GM19035 (cell line): ENCODE measurements at regions not wholly inside any gene's neighbourhood (a gene's known extent, or its start where the extent isn't known, plus 50 kb on each side); places are given as distances from the start of the nearest gene placed in this dataset.
"Not testable (repeated sequence)": the region's sequence is repeated elsewhere in the genome, so short reads cannot be mapped to it uniquely, and the experiment has no call there.

Source experiments
- ATAC-seq: cut with Tn5 transposase; IDR thresholded peaks from one replicate; pipeline ENCODE4 v1.9.1; 2021; ENCODE audit not compliant: unreplicated experiment

DNA sequence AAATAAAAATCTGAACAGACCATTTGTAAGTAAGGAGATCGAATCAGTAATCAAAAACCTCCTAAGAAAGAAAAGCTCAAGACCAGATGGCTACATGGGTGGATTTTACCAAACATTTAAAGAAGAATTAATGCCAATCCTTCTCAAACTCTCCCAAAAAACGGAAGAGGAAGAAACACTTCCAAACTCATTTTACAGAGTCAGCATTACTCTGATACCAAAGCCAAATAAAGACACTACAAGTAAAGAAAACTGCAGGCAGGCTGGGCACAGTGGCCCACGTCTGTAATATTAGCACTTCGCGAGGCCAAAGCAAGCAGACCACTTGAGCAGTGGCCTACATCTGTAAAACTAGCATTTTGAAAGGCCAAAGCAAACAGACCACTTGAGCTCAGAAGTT lies 159.8 kb downstream of the DPY19L2 start:
- no peak for ATAC-seq

- no peak for ATAC-seq
Measured at GRCh38 chr12:63499567-63499966, 168.7 kb downstream of the DPY19L2 start.

DNA sequence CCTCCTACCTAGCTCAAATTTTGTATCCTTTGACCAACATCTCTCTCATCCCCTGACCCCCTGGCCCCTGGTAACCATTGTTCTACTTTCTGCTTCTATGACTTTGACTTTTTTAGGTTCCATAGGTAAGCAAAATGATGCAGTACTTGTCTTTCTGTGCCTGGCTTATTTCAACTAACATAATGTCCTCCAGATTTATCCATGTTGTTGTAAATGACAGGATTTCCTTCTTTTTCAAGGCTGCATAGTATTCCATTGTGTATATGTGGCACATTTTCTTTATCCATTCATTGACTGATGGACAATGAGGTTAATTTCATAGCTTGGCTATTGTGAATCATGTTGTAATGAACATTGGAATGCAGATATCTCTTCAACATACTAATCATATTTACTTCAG lies 170.1 kb downstream of the DPY19L2 start:
- no peak for ATAC-seq

DNA sequence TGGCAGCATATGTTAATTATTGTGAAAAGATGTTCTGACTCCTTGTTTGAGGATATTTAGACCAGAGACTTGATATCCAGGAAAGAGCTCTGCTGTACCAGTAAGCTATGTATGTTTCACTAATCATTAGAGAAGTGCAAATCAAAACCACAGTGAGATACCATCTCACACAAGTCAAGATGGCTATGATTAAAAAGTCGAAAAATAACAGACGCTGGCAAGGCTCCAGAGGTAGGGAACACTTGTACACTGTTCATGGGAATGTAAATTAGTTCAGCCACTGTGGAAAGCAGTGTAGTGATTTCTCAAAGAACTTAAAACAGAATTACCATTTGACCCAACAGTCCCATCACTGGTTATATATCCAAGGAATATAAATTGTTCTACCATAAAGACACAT lies 171.6 kb downstream of the DPY19L2 start:
- no peak for ATAC-seq

DNA sequence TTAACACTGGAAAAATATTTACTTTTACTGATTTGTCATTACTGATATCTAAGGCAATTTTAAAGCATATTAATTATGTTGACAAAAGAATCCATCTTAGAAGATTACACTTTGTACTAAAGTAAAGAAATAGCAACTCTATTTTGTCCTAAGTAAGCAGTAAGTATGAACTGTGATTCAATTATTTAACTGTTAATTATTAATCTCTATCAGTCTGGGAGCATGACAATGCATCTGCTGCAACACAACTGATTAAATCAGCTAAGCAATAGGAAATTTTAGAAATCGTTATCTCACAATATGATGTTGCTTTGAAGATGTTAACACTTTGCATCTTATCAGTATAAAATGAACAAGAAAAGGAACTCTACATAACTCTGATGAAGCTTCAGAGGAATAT lies 172.3 kb downstream of the DPY19L2 start:
- ATAC-seq, result no peak

DNA sequence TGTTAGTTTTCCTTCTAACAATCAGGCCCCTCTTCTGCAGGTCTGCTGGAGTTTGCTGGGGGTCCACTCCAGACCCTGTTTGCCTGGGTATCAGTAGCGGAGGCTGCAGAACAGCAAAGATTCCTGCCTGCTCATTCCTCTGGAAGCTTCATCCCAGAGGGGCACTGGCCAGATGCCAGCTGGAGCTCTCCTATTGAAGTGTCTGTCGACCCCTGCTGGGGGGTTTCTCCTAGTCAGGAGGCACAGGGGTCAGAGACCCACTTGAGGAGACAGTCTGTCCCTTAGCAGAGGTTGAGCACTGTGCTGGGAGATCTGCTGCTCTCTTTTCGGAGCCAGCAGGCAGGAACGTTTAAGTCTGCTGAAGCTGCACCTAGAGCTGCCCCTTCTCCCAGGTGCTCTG lies 174.9 kb downstream of the DPY19L2 start:
- not testable (repeated sequence) for ATAC-seq

DNA sequence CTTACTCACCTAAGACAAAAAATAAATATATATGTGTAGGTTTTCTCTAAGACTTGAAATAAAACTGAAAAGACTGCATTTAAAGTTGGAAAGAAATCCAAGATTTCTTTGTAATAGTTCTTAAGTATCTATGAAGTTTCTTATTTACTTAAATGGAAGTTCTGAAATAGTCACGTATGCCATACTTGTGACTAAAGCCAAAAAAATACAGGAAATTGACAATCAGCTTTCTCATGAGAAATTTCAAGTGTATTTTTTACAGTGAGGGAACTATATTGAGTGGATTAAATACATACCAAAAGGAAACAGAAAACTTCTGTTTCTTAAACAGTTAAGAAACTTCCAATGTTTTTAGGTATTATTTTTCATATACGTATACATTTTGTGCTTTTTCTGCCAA lies 188.1 kb downstream of the DPY19L2 start:
- no peak for ATAC-seq

GRCh38 chr12:63470161-63470560 lies 198.1 kb downstream of the DPY19L2 start:
- ATAC-seq, result no peak

- no peak for ATAC-seq
Measured at GRCh38 chr12:63467951-63468350, 200.3 kb downstream of the DPY19L2 start.

DNA sequence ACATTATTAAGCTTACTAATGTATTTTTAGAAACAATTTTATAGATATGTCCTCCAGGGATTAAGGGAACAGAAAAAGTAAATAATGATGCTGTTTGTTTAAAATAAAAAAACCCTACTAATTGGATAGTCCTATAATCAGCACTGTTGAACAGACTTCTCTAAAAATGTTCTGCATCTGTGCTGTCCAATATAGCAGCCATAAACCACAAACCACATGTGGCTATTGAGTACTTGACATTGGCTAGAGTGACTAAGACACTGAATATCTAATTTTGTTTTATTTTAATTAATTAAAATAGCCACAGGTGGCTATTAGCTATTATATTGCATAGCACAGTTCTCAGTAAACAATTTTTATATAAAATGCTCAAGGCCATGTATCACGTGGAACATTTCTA lies 210.4 kb downstream of the DPY19L2 start:
- no peak for ATAC-seq

DNA sequence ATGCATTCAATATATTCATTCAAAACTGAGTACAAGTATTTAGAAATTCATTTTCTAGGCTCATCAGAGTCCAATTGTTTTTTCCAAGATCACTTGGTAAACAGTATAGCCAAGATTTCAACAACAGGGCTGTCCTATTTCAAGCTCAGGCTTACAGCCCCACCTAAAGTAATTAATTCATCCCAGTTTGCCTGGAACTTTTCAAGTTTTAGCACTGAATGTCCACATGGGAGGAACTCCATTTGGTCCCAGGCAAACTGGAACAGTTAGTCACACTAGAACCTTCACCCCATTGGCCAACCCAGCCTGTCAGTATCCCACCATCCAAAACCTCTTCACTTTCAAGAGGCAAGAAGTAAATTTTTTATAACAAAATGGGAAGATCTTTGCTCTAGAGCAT lies 210.9 kb downstream of the DPY19L2 start:
- ATAC-seq, result no peak

DNA sequence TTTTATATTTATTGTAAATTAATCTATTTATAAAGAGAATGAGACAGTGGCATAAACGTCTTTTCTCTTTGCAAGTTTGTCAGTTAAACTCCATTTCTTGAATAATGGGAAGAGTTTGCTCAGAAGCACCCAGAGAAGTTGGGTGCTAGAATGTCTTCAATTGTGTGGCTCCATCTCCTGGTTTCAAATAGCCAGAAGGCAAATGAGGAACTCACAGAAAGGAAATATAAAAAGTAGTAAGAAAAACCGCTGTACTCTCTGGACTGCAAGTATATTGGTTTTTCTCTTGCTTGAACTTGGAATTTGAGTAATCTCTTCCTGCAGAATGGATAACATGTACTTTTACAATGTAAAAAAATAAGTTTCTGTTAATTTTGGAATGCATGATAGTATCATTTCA lies 217.5 kb downstream of the DPY19L2 start:
- ATAC-seq, result no peak

DNA sequence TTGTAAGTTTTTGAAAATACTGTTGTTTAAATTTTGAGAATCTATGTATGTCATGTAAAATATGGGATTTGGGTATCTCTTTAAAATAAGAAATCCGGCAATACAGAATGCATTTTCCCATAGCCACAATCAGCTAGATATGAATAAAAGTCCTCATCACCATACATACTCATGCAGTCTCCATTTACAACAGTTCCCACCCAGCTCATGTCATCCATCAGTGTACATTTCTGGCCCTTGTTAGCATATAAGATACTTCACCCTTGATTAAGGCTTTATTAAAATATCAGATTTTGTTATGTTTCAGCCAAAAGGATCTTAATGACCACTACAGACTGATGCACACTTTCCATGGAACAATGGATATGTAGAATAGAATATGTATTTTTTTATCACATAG lies 218.0 kb downstream of the DPY19L2 start:
- ATAC-seq, result no peak

GRCh38 chr12:63445224-63445880 lies 222.9 kb downstream of the DPY19L2 start:
- no peak for ATAC-seq

DNA sequence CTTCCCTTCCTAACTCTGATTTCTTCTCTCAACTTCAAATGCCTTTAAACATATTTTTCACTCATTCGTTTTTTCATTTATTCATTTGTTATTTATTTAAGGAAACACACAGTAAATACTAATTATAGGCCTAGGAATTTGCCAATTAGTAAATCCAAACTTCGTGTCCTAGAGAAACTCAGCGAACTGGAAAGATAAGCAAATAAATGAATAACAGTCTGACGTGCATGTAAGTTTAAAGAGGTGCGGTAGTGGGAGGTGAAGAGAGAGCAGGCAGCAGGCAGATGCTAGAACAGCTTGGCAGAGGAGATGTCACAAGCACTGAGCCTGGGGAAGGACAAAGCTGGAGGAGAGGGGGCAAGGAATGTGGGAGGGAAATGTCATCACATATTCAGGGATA lies 228.2 kb downstream of the DPY19L2 start:
- ATAC-seq, result no peak

GRCh38 chr12:63434384-63434783 lies 233.9 kb downstream of the DPY19L2 start:
- ATAC-seq, result not testable (repeated sequence)

GRCh38 chr12:63427969-63428368 lies 240.3 kb downstream of the DPY19L2 start:
- not testable (repeated sequence) for ATAC-seq

DNA sequence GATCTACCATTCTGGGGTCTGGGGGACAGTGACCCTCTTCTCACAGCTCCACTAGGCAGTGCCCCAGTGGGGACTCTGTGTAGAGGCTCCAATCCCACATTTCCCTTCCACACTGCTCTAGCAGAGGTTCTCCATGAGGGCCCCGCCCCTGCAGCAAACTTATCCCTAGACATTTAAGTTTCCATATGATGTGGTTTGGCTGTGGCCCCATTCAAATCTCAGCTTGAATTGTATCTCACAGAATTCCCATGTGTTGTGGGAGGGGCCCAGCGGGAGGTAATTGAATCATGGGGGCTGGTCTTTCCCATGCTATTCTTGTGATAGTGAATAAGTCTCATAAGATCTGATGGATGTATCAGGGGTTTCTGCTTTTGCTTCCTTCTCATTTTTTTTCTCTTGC lies 241.3 kb downstream of the DPY19L2 start:
- ATAC-seq, result not testable (repeated sequence)

GRCh38 chr12:63424671-63425070 lies 243.6 kb downstream of the DPY19L2 start:
- no peak for ATAC-seq

DNA sequence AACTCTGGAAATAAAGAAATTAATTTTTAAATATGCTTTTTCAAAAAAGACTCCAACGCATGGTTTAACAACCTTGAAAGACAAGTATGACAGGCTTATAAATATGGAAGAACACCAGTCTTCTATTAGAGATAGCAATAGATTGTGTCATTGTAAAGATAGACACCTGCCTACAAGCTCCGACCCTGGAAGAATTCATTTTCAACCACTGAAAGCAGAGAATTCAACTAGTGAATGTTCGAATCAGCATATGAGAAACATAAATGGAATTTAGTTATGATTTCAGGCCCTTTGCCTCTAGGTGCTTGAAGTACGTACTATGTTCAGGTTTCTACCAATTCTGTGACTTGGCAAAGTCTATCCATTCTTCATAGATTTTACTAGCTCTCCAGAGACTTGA lies 244.5 kb downstream of the DPY19L2 start:
- ATAC-seq, result no peak

GRCh38 chr12:63420206-63420644 lies 248.1 kb downstream of the DPY19L2 start:
- peak; percentile 92 for ATAC-seq

- ATAC-seq, result no peak
Measured at GRCh38 chr12:63419154-63419553, 249.1 kb downstream of the DPY19L2 start.

DNA sequence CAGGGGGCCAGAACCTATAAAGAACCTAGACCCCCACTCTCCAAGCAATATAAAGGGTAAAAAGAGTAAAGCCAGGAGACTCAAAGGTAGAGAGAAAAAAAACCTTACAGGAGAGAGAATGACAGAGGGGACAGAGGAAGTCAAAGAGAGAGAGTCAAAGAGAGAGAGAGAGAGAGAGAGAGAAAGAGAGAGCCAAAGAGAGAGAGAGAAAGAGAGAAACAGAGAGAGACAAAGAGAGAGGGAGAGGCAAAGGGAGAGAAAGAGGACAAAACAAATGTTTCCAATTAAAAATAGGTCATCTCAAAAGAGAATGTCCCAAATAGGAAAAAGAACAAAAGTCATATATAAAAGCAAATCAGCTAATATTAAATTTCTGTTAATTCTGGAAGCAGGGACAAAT lies 251.5 kb downstream of the DPY19L2 start:
- no peak for ATAC-seq
